ENCODE measurements at regions not wholly inside any gene's neighbourhood (a gene's known extent, or its start where the extent isn't known, plus 50 kb on each side); places are given as distances from the start of the nearest gene placed in this dataset.
"Not testable (repeated sequence)": the region's sequence is repeated elsewhere in the genome, so short reads cannot be mapped to it uniquely, and the experiment has no call there.

DNA sequence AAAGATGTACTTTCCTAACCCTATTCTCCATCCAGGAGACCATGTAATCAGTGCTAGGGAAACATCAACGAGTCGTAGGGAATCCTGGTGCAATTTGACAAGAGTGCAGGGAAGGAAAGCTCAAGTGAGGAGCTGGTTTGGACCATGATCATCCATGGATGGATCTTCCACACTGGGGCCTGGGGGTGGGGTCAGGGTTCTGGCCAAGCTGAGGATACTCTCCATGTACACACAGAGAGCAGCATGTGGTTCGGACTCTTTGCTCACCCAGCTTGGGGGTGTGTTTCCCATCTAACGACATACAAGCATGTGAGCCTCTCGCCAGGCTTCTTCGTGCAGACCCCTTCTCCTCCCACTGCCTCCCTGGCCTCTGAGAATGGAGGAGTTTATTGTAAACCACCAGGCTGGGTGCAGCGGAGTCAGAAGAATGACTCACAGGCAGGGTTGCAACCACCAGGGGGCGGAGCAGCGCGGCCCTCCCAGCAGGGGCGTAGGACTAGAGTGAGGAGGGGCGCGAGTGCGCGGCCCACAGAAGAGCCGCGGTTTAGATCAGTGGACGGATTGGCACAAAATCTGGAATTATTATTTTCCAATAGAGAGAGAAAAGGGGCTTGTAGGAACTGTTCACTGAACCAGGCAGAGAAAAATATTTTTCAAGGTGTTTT, 530.0 kb upstream of the B3GAT1 start:
- DNase-seq: peak; percentile 12

DNA sequence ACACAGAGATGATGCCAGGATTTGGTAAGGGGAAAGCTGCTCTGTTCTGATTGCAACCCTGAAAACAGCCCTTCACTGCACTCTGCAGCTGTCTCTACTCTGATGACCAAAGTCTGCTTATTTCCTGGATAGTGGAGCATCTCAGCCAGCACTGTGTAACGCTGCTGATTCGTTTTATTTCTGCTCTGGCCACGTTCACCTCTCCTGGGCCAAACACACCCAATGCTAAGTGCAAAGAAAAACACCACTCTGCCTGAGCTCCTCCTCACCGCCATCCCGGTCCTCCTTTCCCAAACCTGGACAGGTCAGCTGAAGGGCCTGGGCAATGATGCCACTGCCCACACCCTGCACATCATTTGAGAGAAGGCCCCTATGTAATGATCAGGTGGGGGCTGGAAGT, 529.3 kb upstream of the B3GAT1 start:
- DNase-seq: no peak

DNA sequence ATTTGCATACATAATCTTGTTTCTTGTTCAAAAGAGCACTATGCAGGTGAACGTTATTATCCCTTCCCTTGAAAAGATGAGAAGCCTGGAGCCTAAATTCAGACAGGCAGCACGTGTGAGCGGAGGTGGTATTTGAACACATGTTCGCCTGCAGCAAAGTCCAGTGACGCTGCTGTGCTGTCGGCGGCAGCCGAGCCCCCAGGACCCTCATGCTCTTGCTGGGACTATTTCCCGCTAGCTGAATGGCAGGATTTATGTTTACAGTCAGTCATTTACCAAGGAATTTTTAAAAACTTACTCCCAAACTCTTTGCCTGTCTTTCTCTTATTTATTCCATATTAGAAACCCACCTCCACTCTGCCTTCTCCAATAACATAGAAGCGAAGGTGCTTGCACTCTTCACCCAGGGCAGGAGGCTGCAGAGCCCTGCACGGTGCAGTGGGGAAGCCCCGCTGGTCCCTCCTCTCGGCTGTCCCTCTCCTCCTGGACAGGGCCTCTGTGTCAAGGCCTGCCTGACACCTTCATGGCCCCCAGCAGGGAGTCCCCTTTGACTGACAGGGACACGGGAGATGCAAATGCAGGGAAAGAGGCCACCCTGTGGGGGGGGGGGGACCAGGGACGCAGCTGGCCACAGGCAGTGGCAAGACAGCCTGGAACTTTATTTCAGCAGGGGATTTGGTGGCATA, 528.5 kb upstream of the B3GAT1 start:
- no peak for DNase-seq

DNA sequence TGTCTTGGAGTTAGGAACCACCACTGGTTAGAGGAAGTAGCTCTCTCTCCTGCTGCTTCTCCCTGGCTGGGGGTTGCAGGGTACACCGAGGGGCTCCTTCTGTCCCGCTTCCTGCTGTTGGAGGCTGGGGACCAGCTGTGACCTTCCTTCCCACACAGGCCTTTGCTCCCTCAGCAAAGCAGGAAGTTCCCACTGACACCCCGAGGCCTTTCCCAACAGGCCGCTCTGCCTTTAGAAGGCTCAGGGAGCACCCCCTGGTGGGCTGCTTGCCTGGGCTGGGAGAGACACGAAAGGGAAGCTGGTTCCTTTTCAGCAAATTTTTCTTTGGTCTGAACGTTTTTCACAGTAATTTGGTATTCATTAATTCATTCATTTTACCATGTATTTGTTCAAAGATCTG, 527.9 kb upstream of the B3GAT1 start:
- DNase-seq: no peak

DNA sequence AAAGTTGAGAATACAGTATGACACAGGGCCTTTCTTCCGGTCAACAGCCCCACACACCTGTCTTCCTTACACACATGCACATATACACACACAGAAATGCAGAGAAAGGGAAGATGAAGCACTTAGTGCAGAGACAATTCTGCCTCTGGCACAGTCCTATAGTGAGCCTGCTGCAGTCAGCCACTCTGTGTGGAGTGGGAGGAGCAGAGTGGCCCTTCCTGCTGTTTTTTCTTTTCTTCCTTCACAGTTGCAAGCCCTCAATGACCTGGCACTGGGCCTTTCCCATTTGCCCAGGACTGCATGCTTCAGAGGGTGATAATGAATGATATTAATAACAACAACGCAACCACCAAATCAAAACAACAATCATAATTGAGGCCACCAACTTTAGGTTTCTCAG, 527.0 kb upstream of the B3GAT1 start:
- no peak for DNase-seq

DNA sequence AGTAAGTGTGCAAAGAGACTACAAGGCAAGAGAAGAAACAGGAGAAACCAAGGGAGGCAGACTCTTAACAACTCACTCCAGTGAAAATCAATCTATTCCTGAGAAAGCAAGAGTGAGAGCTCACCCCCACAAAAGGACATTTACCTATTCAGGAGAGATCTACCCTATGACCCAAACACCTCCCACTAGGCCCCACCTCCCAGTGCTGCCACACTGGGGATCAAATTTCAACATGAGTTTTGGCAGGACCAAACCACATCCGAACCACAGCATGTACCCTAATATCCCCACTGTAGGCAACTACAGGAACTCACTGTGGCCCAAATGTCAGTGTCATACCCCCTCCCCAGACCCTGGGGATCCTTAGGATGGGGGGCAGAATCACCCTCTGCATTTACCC, 526.2 kb upstream of the B3GAT1 start:
- DNase-seq: no peak

DNA sequence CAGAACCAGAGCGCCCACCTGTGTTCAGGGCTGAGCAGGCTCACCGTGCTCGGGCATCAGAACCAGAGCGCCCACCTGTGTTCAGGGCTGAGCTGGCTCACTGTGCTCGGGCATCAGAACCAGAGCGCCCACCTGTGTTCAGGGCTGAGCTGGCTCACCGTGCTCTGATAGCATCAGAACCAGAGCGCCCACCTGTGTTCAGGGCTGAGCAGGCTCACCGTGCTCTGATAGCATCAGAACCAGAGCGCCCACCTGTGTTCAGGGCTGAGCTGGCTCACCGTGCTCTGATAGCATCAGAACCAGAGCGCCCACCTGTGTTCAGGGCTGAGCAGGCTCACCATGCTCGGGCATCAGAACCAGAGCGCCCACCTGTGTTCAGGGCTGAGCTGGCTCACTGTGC, 525.2 kb upstream of the B3GAT1 start:
- not testable (repeated sequence) for DNase-seq

DNA sequence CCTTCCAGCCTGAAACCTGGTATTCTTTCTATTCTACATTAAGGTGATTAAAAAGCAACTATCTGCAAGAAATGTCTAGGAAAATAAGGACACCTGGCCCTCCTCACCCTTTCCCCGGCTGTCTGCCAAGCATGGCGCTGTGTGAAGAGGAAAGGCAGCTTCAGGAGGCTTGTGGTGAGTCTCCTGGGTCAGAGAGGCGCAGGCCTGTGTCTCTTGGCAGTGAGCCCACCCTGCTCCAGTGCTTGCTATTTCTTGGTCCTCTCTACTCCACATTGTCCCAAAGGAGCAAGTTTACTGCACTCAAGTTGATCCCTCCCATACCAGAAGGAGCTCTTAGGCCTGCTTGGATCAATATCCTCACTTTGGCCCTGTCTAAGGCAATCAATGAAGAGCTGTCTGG, 520.7 kb upstream of the B3GAT1 start:
- DNase-seq: no peak

DNA sequence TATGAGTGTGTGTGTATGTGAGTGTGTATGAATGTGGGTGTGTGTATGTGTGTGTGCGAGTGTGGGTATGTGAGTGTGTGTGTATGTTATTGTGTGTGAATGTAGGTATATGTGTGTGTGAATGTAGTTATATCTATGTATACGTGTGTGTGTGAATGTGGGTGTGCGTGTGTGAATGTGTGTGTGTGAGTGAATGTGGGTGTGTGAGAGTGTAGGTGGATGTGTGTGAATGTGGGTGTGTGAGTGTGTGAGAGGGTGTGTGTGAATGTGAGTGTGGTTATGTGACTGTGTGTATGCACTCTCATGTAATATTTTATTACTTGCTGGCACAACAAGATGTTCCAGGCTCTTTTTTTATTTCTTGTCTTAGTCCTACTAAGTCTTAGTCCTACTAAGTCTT, 513.4 kb upstream of the B3GAT1 start:
- no peak for DNase-seq

DNA sequence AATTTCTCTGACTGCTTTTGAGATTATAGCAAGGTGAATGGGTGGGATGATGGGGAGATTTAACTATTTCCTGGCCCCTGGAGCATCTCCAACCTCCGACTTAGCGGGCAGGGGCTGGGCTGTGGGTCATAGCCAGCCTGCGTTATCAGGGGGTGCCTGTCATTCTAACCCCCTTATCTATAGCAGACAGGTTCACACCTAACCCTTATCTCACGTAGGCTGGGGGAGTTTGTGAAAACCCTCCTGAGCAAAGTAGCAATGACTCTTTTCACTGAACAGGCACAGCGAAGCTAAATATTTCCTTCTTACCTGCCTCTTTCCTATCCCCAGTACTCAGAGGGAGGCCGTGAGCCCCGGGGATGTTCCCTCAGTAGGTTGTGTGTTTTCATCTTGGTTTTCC, 511.4 kb upstream of the B3GAT1 start:
- no peak for DNase-seq

DNA sequence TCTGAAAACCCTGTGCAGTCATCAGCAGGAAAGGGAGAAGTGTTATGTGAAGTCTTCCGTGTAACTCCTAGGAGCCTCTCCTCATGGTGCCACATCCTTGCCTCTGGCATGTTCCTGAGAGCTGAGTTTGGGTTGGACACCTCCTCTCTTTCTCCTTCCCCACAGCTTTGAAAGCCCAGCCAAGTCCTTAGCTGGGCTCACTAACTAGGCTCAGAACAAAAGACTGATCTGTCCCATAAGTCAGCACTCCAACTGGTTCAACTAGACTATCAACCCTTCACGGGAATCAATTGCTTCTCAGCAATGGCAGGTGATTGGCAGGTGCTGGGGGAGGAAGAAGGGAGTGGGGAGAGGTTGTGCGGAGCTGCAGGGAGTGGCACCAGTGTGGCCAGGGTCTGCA, 509.9 kb upstream of the B3GAT1 start:
- DNase-seq: no peak

DNA sequence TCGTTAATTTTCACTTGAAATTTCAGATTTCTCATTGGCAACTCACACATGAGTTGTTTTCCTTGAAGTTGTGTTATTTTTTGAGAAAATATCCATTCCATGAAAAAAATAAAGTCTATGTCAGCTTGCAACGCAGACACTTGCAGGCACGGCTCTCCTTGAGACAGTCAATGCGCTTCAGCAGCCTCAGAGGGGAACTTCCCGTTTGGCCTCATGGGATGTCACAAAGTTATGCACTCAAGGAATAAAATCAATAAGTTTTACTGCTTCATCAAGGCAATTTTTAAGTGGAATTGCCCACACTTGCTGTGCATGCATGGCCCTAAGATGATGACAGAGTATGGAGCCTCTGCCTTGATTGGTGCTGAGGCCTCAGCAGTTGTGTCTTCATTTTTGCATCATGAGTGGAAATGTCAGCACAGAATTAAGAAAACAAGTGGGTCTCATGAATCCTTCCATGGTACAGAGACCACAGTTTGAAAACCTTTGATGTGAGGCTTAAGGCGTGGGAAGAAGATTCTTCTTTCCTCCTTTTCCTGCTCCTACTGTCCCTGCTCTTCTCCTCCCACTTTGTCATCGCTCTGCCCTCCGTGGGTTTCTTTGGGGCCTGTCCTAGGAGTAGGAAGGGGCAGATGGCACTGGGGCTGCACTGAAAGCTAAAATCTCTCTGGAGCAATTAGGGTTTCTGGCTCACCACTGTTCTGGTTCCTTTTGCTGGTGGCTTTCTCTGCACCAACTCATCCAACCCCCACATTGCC, 509.0 kb upstream of the B3GAT1 start:
- no peak for DNase-seq

DNA sequence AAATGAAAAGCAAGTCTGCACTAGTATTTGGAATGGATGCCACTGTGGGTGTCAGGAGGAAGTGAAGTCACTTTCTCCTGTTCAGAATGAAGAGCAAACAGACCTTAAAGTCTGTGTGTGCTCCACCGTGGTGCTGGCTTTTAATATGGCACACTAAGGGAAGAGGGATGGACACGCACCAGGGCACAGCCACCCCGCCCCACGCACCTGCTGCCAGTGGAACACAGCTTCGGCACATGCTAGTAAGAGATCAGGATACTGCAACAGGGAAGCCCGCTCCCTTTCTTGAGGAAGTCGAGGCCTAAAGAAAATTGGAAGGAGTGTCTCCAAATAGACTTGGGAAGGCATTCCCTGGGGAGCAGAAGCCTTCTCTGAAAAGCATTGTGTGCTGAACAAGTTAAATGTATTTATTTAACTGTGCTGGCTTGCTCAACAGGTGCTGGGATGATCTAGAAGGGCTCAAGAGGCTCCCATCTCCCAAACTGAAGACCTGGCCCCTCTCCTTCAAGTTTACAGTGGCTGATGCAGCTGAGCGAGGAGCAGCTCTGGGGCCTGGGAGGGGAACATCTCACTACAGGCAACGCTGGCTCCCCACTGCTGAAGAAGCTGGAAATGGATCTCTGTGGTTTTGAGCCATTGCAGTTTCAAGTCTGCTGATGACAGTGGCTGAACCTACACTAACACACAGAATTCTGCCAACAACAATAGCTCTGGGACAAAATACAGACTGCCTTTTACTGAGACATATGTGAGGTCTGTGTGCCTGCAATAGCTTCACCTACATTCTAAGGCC, 504.6 kb upstream of the B3GAT1 start:
- DNase-seq: no peak

DNA sequence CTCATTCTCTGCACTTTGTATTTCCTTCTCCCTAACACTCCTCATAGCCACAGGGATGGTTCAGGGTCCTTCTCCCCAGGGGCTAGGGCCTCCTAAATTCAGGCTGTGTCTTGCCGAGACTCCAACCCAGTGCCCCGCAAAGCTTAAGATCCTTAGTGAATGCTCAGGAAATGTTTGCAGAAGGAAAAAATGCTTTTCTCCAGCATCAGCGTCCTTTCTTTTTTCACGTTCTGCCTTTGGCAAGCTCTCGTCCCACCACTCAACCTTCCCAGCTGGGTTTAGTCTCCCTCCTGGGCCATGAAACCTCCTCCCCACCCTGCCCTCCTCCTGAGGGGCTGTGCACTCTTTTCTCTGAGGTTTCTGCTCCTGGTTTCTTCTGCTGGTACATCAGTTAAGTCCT, 503.8 kb upstream of the B3GAT1 start:
- DNase-seq: no peak

DNA sequence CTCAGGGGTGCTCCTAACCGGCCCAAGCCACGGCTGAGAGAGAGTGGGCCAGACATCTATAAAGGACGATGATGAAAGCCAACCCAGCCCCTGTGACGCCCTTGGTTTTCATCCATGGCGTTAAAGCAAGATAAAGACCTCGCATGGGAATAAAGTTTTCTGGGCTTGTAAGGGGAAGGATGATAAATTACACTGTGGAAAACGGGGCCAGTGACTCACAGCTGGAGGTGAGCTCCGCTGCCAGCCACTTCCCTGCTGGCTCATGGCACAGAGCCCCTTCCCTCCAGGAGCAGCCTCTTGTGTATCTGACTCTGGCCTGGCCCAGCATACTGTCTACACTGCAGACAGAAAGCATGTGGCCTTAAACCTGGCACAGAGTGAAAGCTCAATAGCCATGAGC, 503.2 kb upstream of the B3GAT1 start:
- DNase-seq: no peak

DNA sequence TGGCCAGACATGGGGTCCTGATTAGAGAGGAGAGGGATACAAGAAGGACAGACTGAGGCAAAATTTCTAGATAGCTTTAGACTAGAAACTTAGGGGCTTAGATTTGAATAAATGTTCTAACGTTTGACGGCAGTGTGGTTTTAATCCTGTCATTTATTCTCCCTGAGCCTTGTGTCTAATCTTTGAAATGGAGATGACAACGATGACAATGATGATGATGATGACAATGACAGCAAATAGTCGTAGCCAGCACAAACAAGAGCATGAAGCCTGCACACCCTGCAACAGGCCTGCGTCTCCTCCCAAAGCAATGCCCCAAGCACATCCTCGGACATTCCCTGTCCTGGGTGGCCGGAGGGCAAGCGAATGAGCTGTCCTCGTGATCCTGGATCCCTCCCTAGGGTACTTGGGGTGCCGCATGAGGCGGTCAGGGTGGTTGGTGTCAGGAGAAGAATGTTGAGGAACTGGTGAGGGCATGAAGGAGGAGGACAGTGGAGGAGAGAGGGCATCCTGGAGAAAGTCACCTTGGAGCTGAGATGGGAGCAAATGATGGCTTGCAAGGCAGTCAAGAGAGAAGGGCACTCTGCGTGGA, 502.1 kb upstream of the B3GAT1 start:
- no peak for DNase-seq

DNA sequence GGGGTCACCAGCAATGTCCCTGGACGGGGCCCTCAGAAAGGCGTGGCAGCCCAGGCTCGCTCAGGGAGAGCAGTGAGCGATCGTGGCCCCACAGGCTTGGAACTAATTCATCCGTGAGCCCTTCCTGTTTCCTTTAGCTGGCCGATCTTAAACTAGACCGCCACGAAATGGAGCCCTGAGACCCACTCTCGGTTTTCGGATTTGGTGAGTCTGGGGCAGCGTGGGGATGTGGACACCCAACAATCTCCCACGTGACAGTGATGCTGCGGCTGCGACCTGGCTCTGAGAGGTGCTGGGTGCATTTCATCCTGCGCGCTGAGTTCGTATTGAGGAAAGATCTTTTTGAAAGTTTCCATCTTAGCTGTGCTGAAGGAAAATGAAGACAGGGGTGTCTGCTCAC, 501.3 kb upstream of the B3GAT1 start:
- no peak for DNase-seq

DNA sequence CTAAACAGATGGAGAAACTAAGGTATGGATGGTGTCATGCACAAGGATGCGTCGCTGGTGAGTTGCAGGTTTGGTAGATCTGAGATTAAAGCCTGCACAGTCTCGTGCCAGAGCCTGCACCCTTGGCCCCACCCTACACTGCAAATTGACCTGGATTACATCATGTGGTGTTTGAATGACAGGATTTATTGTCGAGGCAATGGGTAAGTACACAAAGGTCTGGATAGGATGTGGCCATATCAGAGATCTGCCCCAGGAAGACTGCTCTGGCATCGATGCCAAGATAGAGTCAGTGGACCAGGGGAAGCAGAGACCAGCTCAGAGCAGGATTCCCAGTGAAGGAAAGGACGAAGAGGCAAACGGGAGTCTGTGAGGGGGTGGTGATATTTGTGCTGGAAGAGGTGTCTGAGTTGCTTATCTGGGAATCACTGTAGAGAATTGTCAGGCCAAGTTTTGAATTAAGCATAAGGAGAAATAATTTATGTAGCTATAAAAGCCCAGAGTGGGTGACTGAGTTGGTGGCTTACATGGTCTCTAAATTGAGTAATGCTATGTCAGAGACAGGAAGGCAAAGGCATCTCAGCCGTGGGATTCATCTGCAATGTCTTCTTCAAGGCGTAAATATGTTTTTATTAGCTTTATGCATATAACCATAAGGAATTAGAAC, 499.6 kb upstream of the B3GAT1 start:
- no peak for DNase-seq

DNA sequence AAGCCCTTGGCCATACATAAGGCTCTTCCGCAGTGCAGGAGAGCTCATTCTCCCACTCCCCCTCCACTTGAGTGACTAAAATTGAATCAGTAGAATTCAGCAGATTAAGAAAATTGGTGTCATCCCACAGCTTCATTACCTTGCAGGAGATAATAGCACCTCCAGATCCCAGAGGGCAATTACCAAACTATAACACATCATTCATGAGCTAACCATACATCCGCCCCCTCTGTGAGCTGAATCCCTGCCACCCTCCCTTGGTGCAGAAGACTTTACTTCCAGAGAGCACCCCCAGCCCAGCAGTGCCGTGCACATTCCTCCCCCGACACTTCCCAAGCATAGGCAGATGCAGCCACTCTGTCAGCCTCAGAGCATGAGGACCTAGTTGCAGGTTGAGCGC, 496.5 kb upstream of the B3GAT1 start:
- DNase-seq: no peak

DNA sequence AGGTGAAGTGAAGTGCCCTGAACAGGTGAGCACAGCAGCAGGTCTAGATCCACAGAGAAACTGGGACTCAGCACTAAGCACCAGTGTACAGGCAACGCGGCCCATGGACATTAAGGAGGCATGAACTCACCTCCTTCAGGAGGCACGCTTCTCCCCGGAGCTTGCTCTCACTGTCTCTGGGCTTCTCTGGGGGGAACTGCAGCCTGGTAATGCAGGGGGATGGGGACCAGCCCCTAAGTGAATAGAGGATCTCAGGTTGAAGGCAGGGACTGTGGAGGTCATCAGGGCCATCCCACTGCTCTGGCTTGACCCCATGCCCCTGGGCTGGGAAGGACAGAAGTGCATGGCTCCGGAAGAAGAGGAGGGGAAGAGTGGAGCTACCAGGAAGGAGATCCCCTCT, 495.6 kb upstream of the B3GAT1 start:
- no peak for DNase-seq

DNA sequence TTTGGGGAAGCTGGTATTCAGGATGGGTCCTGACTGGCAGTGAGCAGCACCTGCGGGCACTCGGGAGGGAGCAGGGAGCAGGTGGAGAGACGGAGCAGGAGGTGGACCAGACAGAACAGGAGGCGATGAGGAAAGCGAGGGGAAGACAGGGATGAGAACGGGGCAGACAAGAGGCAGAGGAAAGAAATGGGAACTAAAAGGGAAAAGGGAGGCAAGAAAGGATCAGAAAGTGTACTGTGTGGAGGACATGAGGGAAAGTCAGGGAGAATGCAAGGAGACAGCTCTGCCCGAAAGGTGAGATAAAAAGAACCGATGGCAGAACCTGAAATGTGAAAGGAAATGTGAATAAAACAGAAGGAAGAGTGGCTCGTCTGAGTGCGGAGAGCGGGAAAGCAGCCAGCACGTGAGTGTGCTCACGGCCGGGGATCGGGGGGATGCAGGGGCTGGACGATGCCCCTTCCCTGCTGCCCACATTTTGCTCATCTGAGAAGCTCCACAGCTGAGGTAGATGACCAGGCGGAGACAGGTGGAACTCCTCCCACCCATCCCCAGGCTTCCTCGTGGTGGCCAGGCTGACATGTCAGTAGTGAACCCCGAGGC, 494.4 kb upstream of the B3GAT1 start:
- DNase-seq: no peak

DNA sequence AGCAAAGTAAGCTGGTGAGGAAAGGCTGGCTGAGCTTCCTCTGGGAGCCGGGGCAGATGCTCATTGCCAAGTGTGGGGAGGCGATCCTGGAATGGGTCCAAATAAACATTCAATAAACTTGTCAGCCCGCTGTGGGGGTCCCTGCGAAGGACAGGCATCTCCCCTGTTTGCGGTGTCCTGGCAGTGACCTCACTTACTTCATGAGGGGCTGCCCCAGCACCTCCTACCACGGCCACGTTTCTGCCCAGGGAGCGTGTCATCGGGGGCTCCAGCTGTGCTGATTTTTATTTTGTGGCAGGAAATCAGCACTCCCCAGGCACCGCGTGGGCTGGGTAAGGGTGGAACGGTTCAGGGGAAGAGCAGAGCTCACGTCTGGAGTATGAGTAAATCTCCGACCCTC, 493.9 kb upstream of the B3GAT1 start:
- DNase-seq: no peak

Data from midbrain (tissue), 1 donor.